ENCODE measurements at regions not wholly inside any gene's neighbourhood (a gene's known extent, or its start where the extent isn't known, plus 50 kb on each side); places are given as distances from the start of the nearest gene placed in this dataset.
A peak's percentile ranks its signal among the peaks of the same experiment; 100 is the strongest.

DNA sequence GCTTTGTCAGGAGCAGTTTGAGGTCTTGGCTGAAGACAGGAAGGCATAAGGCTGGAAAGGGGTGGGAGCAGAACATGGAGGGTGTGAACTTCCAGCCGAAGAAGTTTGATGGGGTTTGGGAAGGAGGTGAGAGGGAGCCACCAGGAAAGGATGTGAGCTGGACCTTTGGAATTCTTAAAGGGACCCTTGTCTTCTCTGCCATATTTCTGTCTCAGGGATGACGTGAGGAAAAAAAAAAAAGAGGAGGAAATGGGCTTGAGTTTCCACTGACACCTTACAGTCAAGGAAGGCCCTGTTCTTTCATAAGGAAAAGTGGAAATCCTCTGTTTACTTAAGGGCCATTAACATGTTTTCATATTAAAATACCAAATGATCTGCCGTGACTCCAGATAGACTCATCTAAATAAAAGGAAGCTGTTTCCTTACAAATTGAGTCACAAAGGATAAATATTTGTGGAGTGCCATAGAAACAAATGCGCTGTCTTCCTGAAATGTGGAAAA lies 132.1 kb downstream of the PALM2AKAP2 start:
- DNase-seq (ENCODE audit: extremely low read depth in 1 of 2, low read depth in 1 of 2), result no peak

DNA sequence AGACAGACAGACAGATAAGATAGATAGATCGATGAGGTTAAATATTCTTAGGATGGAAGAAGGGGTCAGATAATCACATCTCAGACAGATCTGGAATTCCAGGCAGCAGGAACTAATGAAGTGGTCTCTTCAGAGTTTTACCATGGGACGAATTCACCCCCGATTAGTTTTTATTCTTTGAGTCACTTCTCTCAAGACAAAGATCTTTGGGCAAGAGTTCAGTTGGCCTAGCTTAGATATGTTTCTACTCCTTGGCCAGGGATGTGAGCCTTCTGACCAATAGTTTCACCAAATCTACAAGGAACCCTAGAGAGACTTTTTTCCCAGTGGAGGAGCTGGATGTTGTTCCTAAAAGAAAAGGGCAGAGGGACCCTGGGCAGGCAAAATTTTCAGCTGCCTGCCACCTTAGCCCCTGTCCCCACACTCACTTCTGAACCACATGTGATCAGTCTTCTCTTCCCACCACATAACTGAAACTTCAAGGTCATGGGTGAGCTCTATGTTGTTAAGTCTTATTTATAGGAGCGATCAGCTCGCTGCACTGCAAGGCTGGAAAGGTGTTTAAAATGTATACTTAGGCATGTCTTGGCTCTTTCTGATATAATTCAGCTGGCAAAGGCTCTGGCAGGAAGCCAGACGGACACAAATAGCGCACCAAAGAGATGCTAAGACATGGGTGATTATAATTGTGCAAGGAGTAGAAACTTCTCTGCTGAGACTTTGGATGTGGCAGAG lies 132.9 kb downstream of the PALM2AKAP2 start:
- no peak for DNase-seq (ENCODE audit: extremely low read depth in 1 of 2, low read depth in 1 of 2)

DNA sequence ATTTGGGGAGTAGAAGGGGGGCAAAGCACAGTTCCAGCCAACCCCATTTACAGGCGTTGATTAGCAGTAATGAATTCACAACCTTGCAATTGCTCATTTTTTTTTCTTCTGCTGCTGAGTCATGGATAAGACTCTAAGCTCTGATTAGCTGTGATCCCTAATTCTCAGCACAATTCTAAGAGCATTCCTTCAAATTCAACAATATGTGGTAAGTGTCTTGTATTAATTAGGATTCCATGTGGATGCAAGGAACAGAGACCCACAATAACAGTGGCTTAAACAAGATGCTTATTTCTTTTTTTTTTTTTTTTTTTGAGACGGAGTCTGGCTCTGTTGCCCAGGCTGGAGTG lies 133.4 kb downstream of the PALM2AKAP2 start:
- no peak for DNase-seq (ENCODE audit: extremely low read depth in 1 of 2, low read depth in 1 of 2)

DNA sequence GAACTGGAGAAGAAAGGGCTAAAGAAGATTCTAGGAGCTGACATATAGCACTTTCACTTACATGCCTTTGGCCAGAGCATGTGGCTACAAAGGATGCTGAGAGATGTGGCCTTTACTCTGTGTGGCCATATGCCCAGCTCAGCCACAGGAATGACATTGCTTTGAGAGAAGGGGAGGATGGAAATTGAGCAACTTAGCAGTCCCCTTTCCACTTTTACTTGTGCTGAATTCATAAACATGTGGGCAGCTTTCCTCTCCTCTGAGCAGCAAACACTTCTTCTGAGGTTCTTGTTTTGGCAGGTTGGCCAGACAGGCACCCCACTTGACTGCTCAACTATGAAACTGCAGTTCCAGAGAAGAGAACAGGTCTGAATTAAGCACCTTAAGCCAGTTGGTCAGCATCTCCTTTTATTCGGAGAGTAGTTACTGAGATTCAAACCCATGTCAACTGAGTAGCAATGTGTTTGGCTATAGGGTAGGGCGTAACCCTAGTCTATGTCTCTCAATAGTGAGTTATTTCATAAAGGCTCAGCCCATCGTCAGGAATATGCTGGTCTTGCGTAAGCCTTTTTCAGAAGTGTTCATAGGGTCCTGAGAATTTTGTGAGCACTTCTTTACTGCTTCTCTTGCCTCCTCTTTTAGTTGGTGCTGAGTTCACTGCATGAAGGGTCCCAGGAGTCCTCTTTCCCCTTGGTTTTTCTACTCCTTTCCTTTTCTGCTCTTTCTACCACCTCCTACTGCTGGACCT lies 134.5 kb downstream of the PALM2AKAP2 start:
- DNase-seq (ENCODE audit: extremely low read depth in 1 of 2, low read depth in 1 of 2), result no peak

DNA sequence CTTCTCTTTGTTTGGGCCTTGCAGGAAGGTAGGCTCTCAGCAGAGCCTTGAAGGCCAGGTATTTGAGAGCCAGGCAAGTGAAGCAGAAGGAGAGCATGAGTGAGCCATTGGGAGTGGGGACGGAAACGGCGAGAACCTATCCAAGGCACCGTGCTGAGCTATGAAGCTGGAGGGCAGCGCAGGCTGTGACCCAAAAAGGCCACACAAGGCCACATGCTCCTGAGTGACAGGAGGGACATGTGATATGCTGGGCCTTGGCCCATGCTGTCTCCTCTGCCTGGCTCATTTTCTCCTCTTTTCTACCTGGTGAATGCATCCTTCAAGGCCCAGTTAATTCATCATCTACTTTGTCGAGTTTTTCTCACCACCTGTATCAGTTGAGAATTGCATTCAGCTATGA lies 136.3 kb downstream of the PALM2AKAP2 start:
- DNase-seq (ENCODE audit: extremely low read depth in 1 of 2, low read depth in 1 of 2), result no peak

DNA sequence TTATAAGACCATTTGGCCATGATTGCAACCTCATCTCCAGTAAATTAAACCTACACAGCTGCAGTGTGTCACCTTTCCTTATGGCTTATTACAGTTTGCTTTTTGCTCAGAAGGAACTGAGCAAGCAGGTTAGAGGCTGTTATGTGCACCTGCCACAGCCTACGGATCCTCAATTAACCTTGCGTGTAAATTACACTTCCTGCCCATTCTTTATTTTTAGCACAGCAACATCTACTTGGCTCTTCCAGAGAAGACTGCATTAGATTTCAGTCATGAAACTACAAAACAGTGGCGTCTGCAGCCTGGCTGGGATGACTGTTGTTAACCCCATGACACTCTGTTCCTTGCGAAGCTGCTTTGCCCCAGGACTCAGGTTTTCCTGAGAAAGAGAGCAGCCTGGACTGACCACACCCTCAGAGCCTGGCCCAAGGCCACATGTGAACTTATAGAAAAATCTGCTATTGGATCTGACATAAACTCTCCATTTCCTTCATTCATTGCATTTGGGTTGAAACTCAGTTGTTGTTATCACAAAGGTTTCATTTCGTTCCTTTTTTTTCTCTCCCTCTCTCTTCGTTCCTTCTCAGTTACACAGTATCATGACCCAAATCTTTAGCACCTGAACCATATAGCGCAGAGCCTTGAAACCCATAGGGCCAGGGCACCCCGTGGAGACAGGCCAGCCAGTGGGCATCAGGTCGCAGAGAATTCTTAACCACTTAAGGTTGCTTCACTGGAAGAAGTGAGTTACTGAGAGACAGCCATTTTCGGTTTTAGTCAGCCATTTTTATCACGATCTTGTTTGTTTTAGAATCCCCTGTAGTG lies 138.6 kb downstream of the PALM2AKAP2 start:
- DNase-seq (ENCODE audit: extremely low read depth in 1 of 2, low read depth in 1 of 2), result peak in 1 of 2 donors; percentile 62

DNA sequence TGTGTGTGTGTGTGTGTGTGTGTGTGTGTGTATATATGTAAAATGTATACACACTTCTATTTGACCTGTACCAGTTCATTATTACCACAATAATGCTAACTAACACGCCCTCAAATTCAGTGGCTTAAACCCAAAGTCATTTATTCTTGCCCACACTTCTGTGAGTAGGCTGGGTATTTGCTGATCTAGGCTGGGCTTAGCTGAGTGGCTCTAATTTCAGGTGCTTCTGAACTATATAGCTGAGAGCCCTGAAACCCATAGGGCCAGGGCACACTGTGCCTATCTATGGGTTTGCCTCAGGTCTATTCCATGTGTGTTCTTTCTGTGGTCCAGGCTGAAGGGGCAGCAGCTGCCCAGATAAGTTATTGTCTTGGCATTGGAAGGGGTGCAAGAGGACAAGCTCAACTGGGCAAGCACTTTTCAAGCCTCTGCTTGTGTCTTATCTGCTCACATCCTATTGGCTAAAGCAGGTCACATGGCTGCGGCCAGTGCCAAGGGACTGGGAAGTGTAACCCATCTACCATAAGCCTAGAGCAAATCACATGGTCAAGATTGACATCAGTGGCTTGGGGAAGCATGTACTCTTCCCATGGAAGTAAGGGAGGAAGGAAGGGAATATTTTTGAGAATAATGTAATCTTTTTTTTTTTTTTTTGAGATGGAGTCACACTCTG lies 139.9 kb downstream of the PALM2AKAP2 start:
- DNase-seq (ENCODE audit: extremely low read depth in 1 of 2, low read depth in 1 of 2), result no peak

DNA sequence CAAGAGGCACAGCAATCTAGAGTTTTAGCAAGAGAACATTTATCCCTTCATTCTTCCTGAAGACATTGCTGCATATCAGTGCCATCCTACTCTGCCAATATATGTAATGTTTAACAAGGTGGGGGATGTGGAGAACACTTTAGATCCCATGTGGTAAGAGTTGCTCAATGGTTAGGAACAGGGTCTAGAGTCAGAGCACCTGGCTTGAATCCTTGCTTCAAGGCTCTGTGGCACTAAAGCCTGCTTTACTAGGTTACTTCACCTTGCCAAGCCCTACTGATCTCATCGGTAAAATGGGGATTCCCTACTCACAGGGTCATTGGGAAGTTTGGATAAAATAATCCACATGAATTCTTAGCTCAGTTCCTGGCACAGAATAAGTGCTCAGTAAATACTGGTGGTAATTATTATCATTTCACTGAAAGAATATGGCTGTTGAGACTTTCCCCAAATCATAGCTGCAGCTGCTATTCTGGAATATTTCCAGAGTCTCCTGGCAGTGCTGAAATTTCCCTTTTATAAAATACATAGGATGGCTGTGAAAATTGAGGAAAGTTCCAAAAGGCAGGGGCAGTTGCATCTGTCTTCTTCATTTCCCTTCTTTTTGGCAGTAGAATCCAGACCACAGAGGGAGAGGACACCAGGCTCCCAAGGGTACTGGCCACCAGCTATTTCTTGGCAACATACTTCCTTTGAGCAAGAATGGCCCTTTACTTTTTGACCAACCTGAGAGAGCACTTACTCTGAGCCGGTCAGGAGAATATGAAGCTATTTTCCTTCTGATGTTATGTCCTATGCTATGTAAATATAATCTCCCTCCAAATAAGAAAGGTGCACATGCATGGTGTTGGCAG lies 142.8 kb downstream of the PALM2AKAP2 start:
- DNase-seq (ENCODE audit: extremely low read depth in 1 of 2, low read depth in 1 of 2), result no peak

DNA sequence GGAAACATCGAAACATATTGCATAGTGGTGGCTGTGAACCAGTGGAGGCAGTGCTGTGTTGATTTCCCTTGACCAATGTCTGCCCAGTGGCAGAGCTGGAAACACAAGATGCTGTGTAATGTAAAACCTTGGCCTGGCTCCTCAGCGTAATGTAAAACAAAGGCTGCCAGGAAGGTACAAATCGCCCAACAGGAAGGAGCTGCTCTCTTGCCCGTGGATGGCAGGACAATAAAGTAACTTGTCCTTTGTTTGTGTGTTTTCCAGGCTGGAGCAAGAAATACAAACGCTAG lies 143.4 kb downstream of the PALM2AKAP2 start:
- no peak for DNase-seq (ENCODE audit: extremely low read depth in 1 of 2, low read depth in 1 of 2)

DNA sequence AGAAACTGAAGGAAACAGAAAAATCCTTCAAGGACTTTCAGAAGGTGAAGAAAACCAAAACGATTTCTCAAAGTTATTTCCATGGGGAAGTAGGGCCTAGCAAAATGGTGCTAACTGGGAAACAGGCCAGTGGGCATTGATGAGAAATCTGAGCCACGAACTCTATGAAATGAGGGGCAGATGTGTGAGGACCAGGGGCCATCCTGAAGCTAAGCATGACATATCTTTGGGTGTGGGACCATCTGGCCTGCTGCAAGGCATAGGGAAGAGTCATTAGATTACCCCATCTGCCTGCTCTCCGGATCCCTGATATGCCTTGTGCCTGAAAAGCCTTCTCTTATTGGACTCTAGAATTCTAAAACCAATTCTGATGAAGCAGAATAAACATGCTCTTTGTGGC lies 143.8 kb downstream of the PALM2AKAP2 start:
- DNase-seq (ENCODE audit: extremely low read depth in 1 of 2, low read depth in 1 of 2), result no peak

DNA sequence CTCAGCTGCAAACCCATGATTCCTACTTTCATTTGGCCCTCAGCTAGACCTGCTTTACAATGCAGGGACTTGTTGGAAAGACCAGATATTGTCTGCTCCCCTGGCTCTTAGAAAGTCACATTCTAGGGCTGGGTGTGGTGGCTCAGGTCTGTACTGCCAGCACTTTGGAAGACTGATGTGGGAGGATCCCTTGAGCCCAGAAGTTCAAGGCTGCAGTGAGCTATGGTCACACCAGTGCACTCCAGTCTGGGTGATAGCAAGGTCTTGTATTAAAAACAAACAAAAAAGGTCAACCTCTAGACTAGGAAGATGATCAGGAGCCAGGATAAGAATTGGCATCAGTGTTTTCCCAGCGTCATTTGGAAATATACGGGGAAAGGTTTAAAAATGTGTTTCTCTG lies 145.8 kb downstream of the PALM2AKAP2 start:
- DNase-seq (ENCODE audit: extremely low read depth in 1 of 2, low read depth in 1 of 2), result no peak

DNA sequence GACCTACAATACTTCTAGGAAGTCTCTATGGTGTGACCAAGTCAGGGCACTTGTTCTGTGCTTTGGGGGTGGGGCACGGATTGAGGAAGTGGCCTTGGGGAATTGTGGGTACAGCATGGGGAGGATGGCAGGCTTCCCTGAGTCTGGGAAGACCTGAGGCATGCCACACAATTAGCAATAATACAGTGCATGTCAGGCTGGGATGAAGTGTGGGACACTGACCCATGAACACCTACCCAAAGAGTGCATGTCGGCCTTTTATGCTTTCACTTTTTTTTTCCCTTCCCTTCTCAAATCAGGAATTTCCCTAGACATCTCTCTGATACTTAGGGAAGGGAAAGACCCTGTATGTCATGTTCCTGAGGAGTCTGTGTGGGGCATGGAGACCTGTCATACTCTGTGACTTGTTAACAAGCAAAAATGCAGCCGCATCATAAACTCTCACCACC lies 146.4 kb downstream of the PALM2AKAP2 start:
- DNase-seq (ENCODE audit: extremely low read depth in 1 of 2, low read depth in 1 of 2), result no peak

DNA sequence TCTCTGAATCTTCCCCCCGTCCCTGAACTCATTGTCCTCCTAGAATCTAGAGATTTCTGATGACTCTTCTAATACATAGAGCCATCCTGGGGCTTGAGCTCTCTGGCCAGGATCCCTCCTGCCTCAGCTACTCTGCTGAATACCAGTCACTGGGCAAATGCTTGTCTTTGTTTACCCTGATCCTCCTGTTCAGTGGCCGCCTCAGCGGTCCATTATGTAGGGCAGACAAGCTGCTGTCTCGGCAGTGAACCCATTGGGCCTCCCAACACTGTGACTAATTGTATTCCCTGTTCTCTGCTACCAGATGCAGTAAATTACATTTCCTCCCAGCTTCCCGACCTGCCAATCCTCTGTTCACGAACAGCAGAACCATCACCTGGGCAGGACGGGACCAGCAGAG lies 151.6 kb downstream of the PALM2AKAP2 start:
- DNase-seq (ENCODE audit: extremely low read depth in 1 of 2, low read depth in 1 of 2), result no peak

DNA sequence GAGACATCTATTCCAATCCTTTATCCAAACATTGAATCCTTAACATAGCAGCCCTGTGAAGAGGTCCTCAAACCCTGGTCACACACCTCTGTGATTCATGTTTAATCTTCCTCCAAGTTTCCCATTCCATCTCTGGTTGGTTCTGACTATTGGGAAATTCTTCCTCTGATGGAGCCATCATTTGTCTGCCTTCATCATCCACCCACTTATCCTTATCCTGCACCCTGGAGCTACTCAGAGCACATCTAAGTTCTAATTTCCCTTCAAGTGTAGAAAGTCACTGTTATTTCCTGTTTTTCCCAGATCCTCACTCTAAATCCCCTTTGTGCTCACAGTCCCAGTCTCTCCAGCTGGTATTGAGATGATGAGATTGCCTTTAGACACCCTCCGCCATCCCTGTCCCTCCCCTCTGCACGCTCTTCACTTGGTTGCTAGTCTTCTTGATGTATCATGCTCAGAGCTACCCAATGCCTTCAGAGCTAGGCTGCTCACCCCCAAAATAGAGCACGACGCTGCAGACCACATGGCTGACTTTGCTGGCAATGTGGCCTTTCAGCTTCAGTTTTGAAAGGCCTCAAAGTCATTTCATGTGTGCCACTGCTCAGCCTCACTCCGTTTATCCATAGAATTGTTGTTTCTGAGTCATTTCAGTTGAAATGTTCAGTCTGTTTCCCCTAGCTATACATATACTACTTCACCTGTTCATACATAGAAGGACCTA lies 154.3 kb downstream of the PALM2AKAP2 start:
- peak in 1 of 2 donors; percentile 38 for DNase-seq (ENCODE audit: extremely low read depth in 1 of 2, low read depth in 1 of 2)

DNA sequence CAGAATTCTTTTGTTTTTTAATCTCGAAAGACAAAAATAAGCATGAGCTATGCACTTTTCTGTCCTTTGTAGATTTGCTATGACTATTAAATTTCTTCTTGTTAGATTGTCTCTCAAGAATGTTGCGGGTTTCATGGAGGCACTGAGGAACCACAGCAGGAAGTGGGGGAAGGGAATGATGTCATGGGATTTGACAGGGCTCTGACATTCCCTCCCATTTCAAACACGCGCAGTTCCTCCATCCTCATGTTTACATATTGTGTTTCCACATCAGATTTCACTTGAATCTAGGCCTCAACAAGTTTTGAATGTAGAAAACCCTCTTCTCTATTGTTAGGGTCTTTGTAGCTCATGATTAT lies 154.8 kb downstream of the PALM2AKAP2 start:
- no peak for DNase-seq (ENCODE audit: extremely low read depth in 1 of 2, low read depth in 1 of 2)

DNA sequence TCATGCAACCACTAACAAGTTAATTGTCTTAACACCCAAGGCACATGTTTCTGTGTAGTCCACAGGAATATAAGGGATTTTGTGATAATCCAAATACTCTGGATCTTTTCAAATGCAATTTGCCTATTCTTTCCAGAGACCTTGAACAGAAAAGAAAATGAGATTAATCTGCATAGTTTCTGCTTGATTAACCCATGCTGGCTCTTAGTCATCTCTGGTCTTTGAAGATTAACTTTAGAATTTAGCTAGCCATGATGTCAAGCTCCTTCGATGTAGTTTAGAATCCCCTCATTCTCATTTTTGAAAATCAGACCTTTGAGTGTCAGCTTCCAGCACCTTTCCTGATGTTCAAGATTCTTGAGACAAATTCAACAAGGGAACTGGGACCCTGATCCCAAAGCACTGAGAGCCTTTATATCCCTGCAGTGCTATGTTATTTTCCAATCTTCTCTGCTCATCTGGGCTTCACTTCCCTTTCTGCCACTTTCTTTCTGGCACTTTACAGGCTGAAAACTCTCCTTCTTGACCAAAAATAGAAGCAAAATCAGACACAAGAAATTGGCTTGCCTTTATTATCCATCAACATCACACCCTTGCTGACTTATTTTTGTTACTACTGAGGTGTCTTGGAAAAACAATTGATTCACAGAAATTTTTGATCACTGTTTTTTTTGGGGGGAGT lies 155.5 kb downstream of the PALM2AKAP2 start:
- no peak for DNase-seq (ENCODE audit: extremely low read depth in 1 of 2, low read depth in 1 of 2)

DNA sequence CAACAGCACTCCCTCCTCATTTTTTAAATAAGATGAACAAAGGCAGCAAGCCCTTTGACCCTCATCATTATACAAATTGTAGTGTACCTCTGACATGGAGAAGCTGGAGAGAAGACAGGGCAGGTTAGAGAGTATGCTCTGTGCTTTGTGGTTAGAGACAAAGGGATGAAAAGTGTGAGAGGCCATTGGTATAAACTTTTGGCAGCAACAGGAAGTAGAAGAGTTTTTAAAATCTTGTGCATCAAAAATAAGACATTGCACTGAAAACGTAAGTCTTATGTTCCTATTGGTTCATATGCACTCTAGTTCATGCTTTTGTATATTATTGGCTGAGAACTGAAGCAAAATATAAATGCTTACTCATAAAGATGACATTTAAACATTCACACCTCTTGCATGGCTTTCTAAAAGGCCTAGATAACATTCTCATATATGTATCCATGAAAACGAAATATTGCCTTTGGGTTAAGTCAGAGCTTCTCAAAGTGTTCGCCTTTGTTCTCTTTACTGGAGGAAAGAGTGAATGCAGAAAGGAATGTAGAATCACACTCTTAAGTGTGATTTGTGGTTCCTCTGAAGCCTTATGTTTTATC lies 158.0 kb downstream of the PALM2AKAP2 start:
- DNase-seq (ENCODE audit: extremely low read depth in 1 of 2, low read depth in 1 of 2), result no peak

DNA sequence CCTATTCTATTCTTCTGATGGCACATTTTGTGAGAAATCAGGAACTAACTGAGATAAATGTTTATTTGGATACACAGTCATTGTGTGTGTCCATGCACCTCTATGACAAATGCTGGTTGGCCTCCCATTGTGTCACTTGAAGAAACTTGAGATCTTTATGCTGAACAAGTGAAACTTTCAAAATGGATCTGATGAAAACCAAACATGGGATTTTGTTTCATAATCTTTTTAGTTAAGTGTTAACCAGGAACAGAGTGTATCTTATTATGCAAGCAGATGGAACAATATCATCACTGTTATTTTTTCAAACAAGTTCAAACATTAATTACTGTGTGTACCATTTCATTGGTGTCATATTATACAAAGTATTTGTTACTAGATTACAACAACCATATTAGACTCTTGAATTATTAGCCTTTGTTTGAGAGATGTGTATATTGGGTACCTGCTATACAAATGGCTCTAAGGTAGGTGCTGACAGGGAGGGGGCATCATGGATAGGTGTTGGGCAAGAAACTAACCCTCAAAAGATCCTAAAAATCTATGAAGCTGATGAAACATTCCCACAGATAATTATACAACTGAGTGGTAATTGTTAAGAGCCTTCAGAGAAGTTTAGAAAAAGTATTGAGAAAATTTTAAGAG lies 159.8 kb downstream of the PALM2AKAP2 start:
- DNase-seq (ENCODE audit: extremely low read depth in 1 of 2, low read depth in 1 of 2), result no peak

All from stimulated activated CD8-positive, alpha-beta memory T cell treated with anti-CD3 and anti-CD28 coated beads, Interleukin-7, amount 100 ng/mL, for 48 hours (primary cell).